HFFc6 (cell line): ENCODE measurements at regions not wholly inside any gene's neighbourhood (a gene's known extent, or its start where the extent isn't known, plus 50 kb on each side); places are given as distances from the start of the nearest gene placed in this dataset.

Experiments used
- DNase-seq: peaks from one replicate; pipeline ENCODE4 v3.0.0-alpha.2; 2018
- H3K27ac Mint-ChIP-seq: 2 replicates; pipeline ENCODE4 v1.8.0; 2020; ENCODE audit warnings: mild to moderate bottlenecking, mixed read lengths
- H3K27me3 Mint-ChIP-seq: 2 replicates; pipeline ENCODE4 v1.8.0; 2021; ENCODE audit warnings: mild to moderate bottlenecking, moderate library complexity, mixed read lengths; ENCODE audit not compliant: insufficient read depth
- H3K36me3 Mint-ChIP-seq: 2 replicates; pipeline ENCODE4 v1.8.0; 2021; ENCODE audit warnings: low read depth, mixed read lengths
- H3K4me1 Mint-ChIP-seq: 2 replicates; pipeline ENCODE4 v1.8.0; 2020; ENCODE audit warnings: low read depth, mixed read lengths
- H3K4me3 Mint-ChIP-seq: 2 replicates; pipeline ENCODE4 v1.8.0; 2020; ENCODE audit warnings: mild to moderate bottlenecking, moderate library complexity, mixed read lengths
- H3K9me3 Mint-ChIP-seq: 2 replicates; pipeline ENCODE4 v1.8.0; 2020; ENCODE audit warnings: mild to moderate bottlenecking, mixed read lengths
- CTCF ChIP-seq: fragments of 200-600 bp; sonication (generic); IDR thresholded peaks from 2 replicates; pipeline ENCODE4 v1.5.0; 2021; ENCODE audit warnings: antibody characterized with exemption, mild to moderate bottlenecking

DNA sequence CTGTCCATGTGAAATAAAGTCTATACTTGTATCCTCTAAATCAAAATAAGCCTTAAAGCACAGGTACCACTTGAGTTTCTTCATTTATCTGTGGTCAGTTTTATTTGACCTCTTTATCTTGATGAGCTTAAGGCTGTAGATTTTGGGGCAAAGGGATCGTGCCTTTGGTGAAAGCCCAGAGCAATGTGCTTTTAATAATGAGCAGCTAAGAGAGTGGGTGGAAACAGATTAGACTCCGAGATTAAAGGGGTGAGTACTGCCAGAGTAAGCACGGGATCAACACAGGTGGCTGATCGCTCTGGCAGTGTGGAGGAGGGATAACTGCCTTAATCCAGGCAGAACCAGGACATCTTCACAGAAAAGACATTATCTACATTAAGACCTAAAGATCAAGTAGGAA, 280.4 kb downstream of the TDRD15 start:
- peaks cover 30% of the 10 kb centered on the region for H3K9me3 Mint-ChIP-seq
- no peak for DNase-seq
- 0 out of 2 replicates have a peak, but pooled peaks cover 4% of the 10 kb centered on the region for H3K36me3 Mint-ChIP-seq
- H3K4me1 Mint-ChIP-seq = no peaks in the 10 kb centered on the region
- H3K27ac Mint-ChIP-seq = no peak overlapping the region
- H3K27me3 Mint-ChIP-seq = no peaks in the 10 kb centered on the region
- no peak overlapping the region for H3K4me3 Mint-ChIP-seq
- TF ChIP-seq CTCF = no peak

- TF ChIP-seq CTCF = no peak
- Mint-ChIP-seq H3K9me3 (peaks cover 34% of the 10 kb centered on the region), H3K36me3 (0 out of 2 replicates have a peak, but pooled peaks cover 4% of the 10 kb centered on the region), H3K4me3 (no peak overlapping the region), H3K27ac (no peak overlapping the region), H3K4me1 (no peaks in the 10 kb centered on the region), H3K27me3 (no peaks in the 10 kb centered on the region)
- DNase-seq = no peak
Observed at GRCh38 chr2:21404827-21405625, 281.3 kb downstream of the TDRD15 start.

- no peak overlapping the region for H3K27ac Mint-ChIP-seq
- no peak for TF ChIP-seq CTCF
- no peaks in the 10 kb centered on the region for H3K27me3 Mint-ChIP-seq
- peaks cover 36% of the 10 kb centered on the region for H3K9me3 Mint-ChIP-seq
- DNase-seq = no peak
- no peaks in the 10 kb centered on the region for H3K4me1 Mint-ChIP-seq
- H3K36me3 Mint-ChIP-seq = no peaks in the 10 kb centered on the region
- no peak overlapping the region for H3K4me3 Mint-ChIP-seq
Observed at GRCh38 chr2:21406386-21406785, 282.6 kb downstream of the TDRD15 start.

DNA sequence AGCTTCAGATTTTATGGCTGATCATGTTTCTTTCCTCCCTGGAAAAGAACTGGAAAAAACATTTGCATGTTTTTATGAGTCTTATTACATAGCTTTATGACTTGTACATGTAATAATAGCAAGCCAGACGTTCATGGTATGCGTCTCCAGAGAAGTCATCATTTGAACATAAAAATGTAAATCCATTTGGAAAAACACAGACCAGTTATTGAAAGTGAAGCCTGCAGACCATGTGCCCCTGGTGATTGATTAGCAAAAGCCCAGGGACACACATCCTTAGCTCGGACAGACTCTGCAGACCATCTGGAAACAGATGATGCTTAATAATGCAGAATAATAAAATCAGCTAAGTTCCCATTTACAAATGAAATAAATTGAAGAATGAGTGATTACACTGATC, 283.1 kb downstream of the TDRD15 start:
- no peak for TF ChIP-seq CTCF
- no peaks in the 10 kb centered on the region for H3K36me3 Mint-ChIP-seq
- H3K9me3 Mint-ChIP-seq = peaks cover 39% of the 10 kb centered on the region
- no peaks in the 10 kb centered on the region for H3K4me1 Mint-ChIP-seq
- no peak overlapping the region for H3K4me3 Mint-ChIP-seq
- H3K27me3 Mint-ChIP-seq = no peaks in the 10 kb centered on the region
- DNase-seq = no peak
- H3K27ac Mint-ChIP-seq = no peak overlapping the region

GRCh38 chr2:21407851-21408250, 284.1 kb downstream of the TDRD15 start:
- H3K27me3 Mint-ChIP-seq = no peaks in the 10 kb centered on the region
- H3K36me3 Mint-ChIP-seq = no peaks in the 10 kb centered on the region
- DNase-seq = no peak
- no peak for TF ChIP-seq CTCF
- H3K4me1 Mint-ChIP-seq = no peaks in the 10 kb centered on the region
- H3K27ac Mint-ChIP-seq = no peak overlapping the region
- peaks cover 38% of the 10 kb centered on the region for H3K9me3 Mint-ChIP-seq
- no peak overlapping the region for H3K4me3 Mint-ChIP-seq
